CD4-positive, CD25-positive, alpha-beta regulatory T cell (primary cell): ENCODE measurements at regions not wholly inside any gene's neighbourhood (a gene's known extent, or its start where the extent isn't known, plus 50 kb on each side); places are given as distances from the start of the nearest gene placed in this dataset.
A peak's percentile ranks its signal among the peaks of the same experiment; 100 is the strongest.
"Not testable (repeated sequence)": the region's sequence is repeated elsewhere in the genome, so short reads cannot be mapped to it uniquely, and the experiment has no call there.

ENCODE experiments used
- ATAC-seq, 2 donors: fragments of 150-1000 bp; cut with Tn5 transposase; one replicate each; pipeline ENCODE4 v1.10.0; 2021; ENCODE audit warnings: low read depth in 2 of 2, moderate number of reproducible peaks in 2 of 2, moderate library complexity in 1 of 2
- DNase-seq, 3 donors: peaks; one replicate each; pipeline versions ENCODE4 v3.0.0 to v3.0.0-alpha.2; 2012 to 2022; ENCODE audit warnings: mixed read lengths in 1 of 3
- H3K27ac ChIP-seq: one replicate; pipeline ENCODE4 v1.7.0; 2013; ENCODE audit warnings: mild to moderate bottlenecking, low read length; ENCODE audit not compliant: insufficient read depth, poor library complexity, severe bottlenecking
- H3K27me3 ChIP-seq: one replicate; pipeline ENCODE4 v1.7.0; 2013; ENCODE audit warnings: low read length; ENCODE audit not compliant: control insufficient read depth, insufficient read depth
- H3K36me3 ChIP-seq: one replicate; pipeline ENCODE4 v1.7.0; 2013; ENCODE audit warnings: mild to moderate bottlenecking, low read length, moderate library complexity; ENCODE audit not compliant: control insufficient read depth, insufficient read depth
- H3K4me1 ChIP-seq: 2 replicates; pipeline ENCODE4 v1.7.0; 2013; ENCODE audit warnings: mild to moderate bottlenecking, low read length; ENCODE audit not compliant: insufficient read depth, control insufficient read depth, poor library complexity, severe bottlenecking
- H3K4me3 ChIP-seq: one replicate; pipeline ENCODE4 v1.7.0; 2013; ENCODE audit warnings: low read depth, mild to moderate bottlenecking, low read length, moderate library complexity
- H3K9me3 ChIP-seq, 2 experiments: 1 replicate in 1 of 2; 2 replicates in 1 of 2; pipeline ENCODE4 v1.7.0; 2013; ENCODE audit warnings: low read length in 2 of 2, mild to moderate bottlenecking in 1 of 2, moderate library complexity in 1 of 2; ENCODE audit not compliant: control insufficient read depth in 2 of 2
- H3K27ac Mint-ChIP-seq, 3 donors: one replicate each; pipeline ENCODE4 v1.8.0; 2020 to 2022; ENCODE audit warnings: mild to moderate bottlenecking in 3 of 3, mixed read lengths in 3 of 3, moderate library complexity in 2 of 3
- H3K27me3 Mint-ChIP-seq: one replicate; pipeline ENCODE4 v1.8.0; 2022; ENCODE audit warnings: mild to moderate bottlenecking, mixed read lengths
- H3K36me3 Mint-ChIP-seq: one replicate; pipeline ENCODE4 v1.8.0; 2020; ENCODE audit warnings: mixed read lengths
- H3K4me1 Mint-ChIP-seq, 4 donors: one replicate each; pipeline ENCODE4 v1.8.0; 2020 to 2022; ENCODE audit warnings: mixed read lengths in 4 of 4, mild to moderate bottlenecking in 1 of 4
- H3K4me3 Mint-ChIP-seq, 4 donors: one replicate each; pipeline ENCODE4 v1.8.0; 2020 to 2022; ENCODE audit warnings: mild to moderate bottlenecking in 4 of 4, mixed read lengths in 4 of 4, moderate library complexity in 3 of 4
- H3K9me3 Mint-ChIP-seq, 7 donors: one replicate each; pipeline ENCODE4 v1.8.0; 2020 to 2022; ENCODE audit warnings: mixed read lengths in 7 of 7, mild to moderate bottlenecking in 3 of 7, moderate library complexity in 2 of 7

- H3K36me3 Mint-ChIP-seq: no peaks in the 10 kb centered on the region
- H3K4me3 ChIP-seq: no peak overlapping the region
- ATAC-seq (no peak), DNase-seq (peak in 1 of 3 donors; percentile 52)
- H3K27ac ChIP-seq: no peak overlapping the region
- no peak overlapping the region for H3K4me3 Mint-ChIP-seq
- peaks cover 5% of the 10 kb centered on the region for H3K27me3 Mint-ChIP-seq
- no peak overlapping the region for H3K27ac Mint-ChIP-seq
- no peaks in the 10 kb centered on the region for H3K9me3 ChIP-seq
- H3K36me3 ChIP-seq: no peaks in the 10 kb centered on the region
- no peaks in the 10 kb centered on the region for H3K27me3 ChIP-seq
- no peaks in the 10 kb centered on the region for H3K4me1 ChIP-seq
- H3K4me1 Mint-ChIP-seq: peaks cover 0 to 7% (median 1%) of the 10 kb centered on the region in 4 donors
- H3K9me3 Mint-ChIP-seq: peaks cover 0 to 7% (median 0%) of the 10 kb centered on the region in 7 donors
Measured at GRCh38 chr6:163753430-163753829, 338.9 kb downstream of the QKI start.

GRCh38 chr6:163752446-163752845 lies 337.9 kb downstream of the QKI start:
- no peaks in the 10 kb centered on the region for H3K27me3 ChIP-seq
- H3K36me3 Mint-ChIP-seq: no peaks in the 10 kb centered on the region
- H3K27ac ChIP-seq: no peak overlapping the region
- H3K9me3 Mint-ChIP-seq: peaks cover 0 to 7% (median 0%) of the 10 kb centered on the region in 7 donors
- H3K4me3 Mint-ChIP-seq: no peak overlapping the region
- no peak overlapping the region for H3K27ac Mint-ChIP-seq
- DNase-seq: no peak
- H3K4me1 ChIP-seq: no peaks in the 10 kb centered on the region
- H3K4me1 Mint-ChIP-seq: peaks cover 0 to 7% (median 1%) of the 10 kb centered on the region in 4 donors
- no peaks in the 10 kb centered on the region for H3K36me3 ChIP-seq
- H3K4me3 ChIP-seq: no peak overlapping the region
- H3K9me3 ChIP-seq: no peaks in the 10 kb centered on the region
- H3K27me3 Mint-ChIP-seq: peaks cover 5% of the 10 kb centered on the region
- no peak for ATAC-seq

- no peaks in the 10 kb centered on the region for H3K36me3 Mint-ChIP-seq
- H3K27me3 ChIP-seq: no peaks in the 10 kb centered on the region
- H3K27ac ChIP-seq: no peak overlapping the region
- H3K27ac Mint-ChIP-seq: peak overlapping the region in 1 of 3 donors; percentile 73
- H3K27me3 Mint-ChIP-seq: peaks cover 6% of the 10 kb centered on the region
- H3K4me3 Mint-ChIP-seq: no peak overlapping the region
- H3K36me3 ChIP-seq: no peaks in the 10 kb centered on the region
- peak in 1 of 3 donors; percentile 83 for DNase-seq
- H3K4me1 ChIP-seq: no peaks in the 10 kb centered on the region
- no peaks in the 10 kb centered on the region for H3K9me3 ChIP-seq
- no peak overlapping the region for H3K4me3 ChIP-seq
- peaks cover 0 to 7% (median 0%) of the 10 kb centered on the region in 7 donors for H3K9me3 Mint-ChIP-seq
- H3K4me1 Mint-ChIP-seq: peaks cover 0 to 7% (median 1%) of the 10 kb centered on the region in 4 donors
- no peak for ATAC-seq
Measured at GRCh38 chr6:163751032-163751525, 336.6 kb downstream of the QKI start.

- ATAC-seq (no peak), DNase-seq (no peak)
- no peaks in the 10 kb centered on the region for H3K36me3 ChIP-seq
- peaks cover 11% of the 10 kb centered on the region for H3K27me3 Mint-ChIP-seq
- no peaks in the 10 kb centered on the region for H3K4me1 ChIP-seq
- peaks cover 0 to 7% (median 1%) of the 10 kb centered on the region in 4 donors for H3K4me1 Mint-ChIP-seq
- no peaks in the 10 kb centered on the region for H3K9me3 ChIP-seq
- H3K27me3 ChIP-seq: no peaks in the 10 kb centered on the region
- no peak overlapping the region for H3K27ac ChIP-seq
- H3K4me3 Mint-ChIP-seq: no peak overlapping the region
- no peak overlapping the region for H3K4me3 ChIP-seq
- no peaks in the 10 kb centered on the region for H3K36me3 Mint-ChIP-seq
- H3K9me3 Mint-ChIP-seq: peaks cover 0 to 6% (median 0%) of the 10 kb centered on the region in 7 donors
- peak overlapping the region in 2 of 3 donors; percentile 7 to 73 for H3K27ac Mint-ChIP-seq
Measured at GRCh38 chr6:163750431-163751031, 336.0 kb downstream of the QKI start.

GRCh38 chr6:163748886-163749285 lies 334.4 kb downstream of the QKI start:
- H3K27me3 Mint-ChIP-seq: peaks cover 11% of the 10 kb centered on the region

GRCh38 chr6:163748036-163748435 lies 333.5 kb downstream of the QKI start:
- no peaks in the 10 kb centered on the region for H3K36me3 ChIP-seq
- H3K4me3 ChIP-seq: no peak overlapping the region
- H3K27ac ChIP-seq: no peak overlapping the region
- DNase-seq (no peak), ATAC-seq (no peak)
- Mint-ChIP-seq H3K27me3 (peaks cover 11% of the 10 kb centered on the region), H3K36me3 (no peaks in the 10 kb centered on the region), H3K27ac (no peak overlapping the region), H3K4me3 (no peak overlapping the region), H3K4me1 (peaks cover 0 to 7% (median 1%) of the 10 kb centered on the region in 4 donors), H3K9me3 (peaks cover 0 to 6% (median 0%) of the 10 kb centered on the region in 7 donors)
- H3K4me1 ChIP-seq: no peaks in the 10 kb centered on the region
- no peaks in the 10 kb centered on the region for H3K27me3 ChIP-seq
- no peaks in the 10 kb centered on the region for H3K9me3 ChIP-seq

More at GRCh38 chr6:163748886-163749285, 334.4 kb downstream of the QKI start:
- ATAC-seq (no peak), DNase-seq (no peak)
- no peaks in the 10 kb centered on the region for H3K4me1 ChIP-seq
- Mint-ChIP-seq H3K9me3 (peaks cover 0 to 6% (median 0%) of the 10 kb centered on the region in 7 donors), H3K27ac (no peak overlapping the region), H3K36me3 (no peaks in the 10 kb centered on the region), H3K4me1 (peaks cover 0 to 7% (median 1%) of the 10 kb centered on the region in 4 donors), H3K4me3 (no peak overlapping the region)
- no peaks in the 10 kb centered on the region for H3K27me3 ChIP-seq
- no peak overlapping the region for H3K27ac ChIP-seq
- no peaks in the 10 kb centered on the region for H3K36me3 ChIP-seq
- H3K4me3 ChIP-seq: no peak overlapping the region
- H3K9me3 ChIP-seq: no peaks in the 10 kb centered on the region

- ATAC-seq, H3K4me1 ChIP-seq: not testable (repeated sequence)
- H3K27me3 Mint-ChIP-seq: peaks cover 11% of the 10 kb centered on the region
Measured at GRCh38 chr6:163747058-163747457, 332.5 kb downstream of the QKI start.

More at GRCh38 chr6:163747058-163747457, 332.5 kb downstream of the QKI start:
- not testable (repeated sequence) for DNase-seq, H3K36me3 Mint-ChIP-seq, H3K27ac Mint-ChIP-seq, H3K9me3 Mint-ChIP-seq, H3K27ac ChIP-seq, H3K27me3 ChIP-seq, H3K4me1 Mint-ChIP-seq, H3K36me3 ChIP-seq, H3K9me3 ChIP-seq, H3K4me3 ChIP-seq, H3K4me3 Mint-ChIP-seq
